Pulmonary artery endothelial cell (primary cell): ENCODE measurements at regions not wholly inside any gene's neighbourhood (a gene's known extent, or its start where the extent isn't known, plus 50 kb on each side); places are given as distances from the start of the nearest gene placed in this dataset.

Experiments used
- DNase-seq: peaks from one replicate; pipeline ENCODE4 v3.0.0-alpha.2; 2011; ENCODE audit warnings: low read depth, low spot score

- DNase-seq, result no peak
Measured at GRCh38 chr12:105798256-105798845, 340.4 kb downstream of the NUAK1 start.

- DNase-seq, result no peak
Measured at GRCh38 chr12:105799103-105799502, 339.7 kb downstream of the NUAK1 start.

- DNase-seq, result no peak
Measured at GRCh38 chr12:105801351-105801750, 337.4 kb downstream of the NUAK1 start.

- no peak for DNase-seq
Measured at GRCh38 chr12:105803292-105803691, 335.5 kb downstream of the NUAK1 start.

- no peak for DNase-seq
Measured at GRCh38 chr12:105804591-105805265, 334.0 kb downstream of the NUAK1 start.

GRCh38 chr12:105805730-105806399 lies 332.9 kb downstream of the NUAK1 start:
- no peak for DNase-seq

GRCh38 chr12:105806400-105806770 lies 332.4 kb downstream of the NUAK1 start:
- DNase-seq, result no peak

- DNase-seq, result no peak
Measured at GRCh38 chr12:105812366-105812765, 326.4 kb downstream of the NUAK1 start.

- DNase-seq, result no peak
Measured at GRCh38 chr12:105813201-105813600, 325.6 kb downstream of the NUAK1 start.

- DNase-seq, result no peak
Measured at GRCh38 chr12:105814283-105814682, 324.5 kb downstream of the NUAK1 start.

- no peak for DNase-seq
Measured at GRCh38 chr12:105819549-105819948, 319.2 kb downstream of the NUAK1 start.

- DNase-seq, result no peak
Measured at GRCh38 chr12:105820429-105821125, 318.2 kb downstream of the NUAK1 start.

GRCh38 chr12:105822131-105823105 lies 316.3 kb downstream of the NUAK1 start:
- DNase-seq, result no peak

- DNase-seq, result no peak
Measured at GRCh38 chr12:105823810-105824209, 314.9 kb downstream of the NUAK1 start.

- DNase-seq, result no peak
Measured at GRCh38 chr12:105825141-105825540, 313.6 kb downstream of the NUAK1 start.

GRCh38 chr12:105831372-105831771 lies 307.4 kb downstream of the NUAK1 start:
- no peak for DNase-seq

GRCh38 chr12:105832021-105832420 lies 306.7 kb downstream of the NUAK1 start:
- no peak for DNase-seq

GRCh38 chr12:105832806-105833205 lies 305.9 kb downstream of the NUAK1 start:
- DNase-seq, result no peak

GRCh38 chr12:105834496-105834895 lies 304.3 kb downstream of the NUAK1 start:
- no peak for DNase-seq

- no peak for DNase-seq
Measured at GRCh38 chr12:105835580-105836241, 303.0 kb downstream of the NUAK1 start.

- DNase-seq, result no peak
Measured at GRCh38 chr12:105836242-105836622, 302.5 kb downstream of the NUAK1 start.
